ENCODE measurements at regions not wholly inside any gene's neighbourhood (a gene's known extent, or its start where the extent isn't known, plus 50 kb on each side); places are given as distances from the start of the nearest gene placed in this dataset.

- TF ChIP-seq, protein P1, sequence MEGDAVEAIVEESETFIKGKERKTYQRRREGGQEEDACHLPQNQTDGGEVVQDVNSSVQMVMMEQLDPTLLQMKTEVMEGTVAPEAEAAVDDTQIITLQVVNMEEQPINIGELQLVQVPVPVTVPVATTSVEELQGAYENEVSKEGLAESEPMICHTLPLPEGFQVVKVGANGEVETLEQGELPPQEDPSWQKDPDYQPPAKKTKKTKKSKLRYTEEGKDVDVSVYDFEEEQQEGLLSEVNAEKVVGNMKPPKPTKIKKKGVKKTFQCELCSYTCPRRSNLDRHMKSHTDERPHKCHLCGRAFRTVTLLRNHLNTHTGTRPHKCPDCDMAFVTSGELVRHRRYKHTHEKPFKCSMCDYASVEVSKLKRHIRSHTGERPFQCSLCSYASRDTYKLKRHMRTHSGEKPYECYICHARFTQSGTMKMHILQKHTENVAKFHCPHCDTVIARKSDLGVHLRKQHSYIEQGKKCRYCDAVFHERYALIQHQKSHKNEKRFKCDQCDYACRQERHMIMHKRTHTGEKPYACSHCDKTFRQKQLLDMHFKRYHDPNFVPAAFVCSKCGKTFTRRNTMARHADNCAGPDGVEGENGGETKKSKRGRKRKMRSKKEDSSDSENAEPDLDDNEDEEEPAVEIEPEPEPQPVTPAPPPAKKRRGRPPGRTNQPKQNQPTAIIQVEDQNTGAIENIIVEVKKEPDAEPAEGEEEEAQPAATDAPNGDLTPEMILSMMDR (IDR thresholded peaks at IDR 0.05) = no peak
- H3K9me3 Mint-ChIP-seq = no peaks in the 10 kb centered on the region
- H3K27ac Mint-ChIP-seq = peak overlapping the region; percentile 9
- no peak for DNase-seq
- no peak overlapping the region for H3K4me3 Mint-ChIP-seq
- no peaks in the 10 kb centered on the region for H3K36me3 Mint-ChIP-seq (ENCODE audit: low read depth)
- no peaks in the 10 kb centered on the region for H3K27me3 Mint-ChIP-seq (ENCODE audit: low read depth, poor library complexity)
- peaks cover 26% of the 10 kb centered on the region for H3K4me1 Mint-ChIP-seq
Observed at GRCh38 chr10:63799521-63800300, 278.5 kb downstream of the REEP3 start.

DNA sequence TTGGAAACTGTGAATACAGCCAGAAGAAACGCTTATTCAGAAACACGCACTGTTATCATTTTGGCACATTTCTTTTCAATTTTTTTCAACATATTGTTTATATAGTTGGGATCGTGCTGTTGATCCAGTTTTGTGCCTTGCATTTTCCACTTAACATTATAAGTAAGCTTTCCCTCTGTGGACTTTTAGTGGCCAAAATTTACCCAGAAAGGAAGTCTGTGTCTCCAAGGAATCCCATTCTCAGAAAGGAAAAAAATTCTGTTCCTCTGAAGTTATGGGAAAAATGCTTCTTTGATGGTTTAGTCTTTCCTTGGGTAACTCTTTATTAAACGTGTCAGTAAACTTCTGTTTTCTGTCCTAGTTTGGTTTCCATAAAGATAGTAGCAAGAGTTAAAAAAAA, 280.0 kb downstream of the REEP3 start:
- no peak for DNase-seq
- H3K27me3 Mint-ChIP-seq (ENCODE audit: low read depth, poor library complexity) = no peaks in the 10 kb centered on the region
- peaks cover 26% of the 10 kb centered on the region for H3K4me1 Mint-ChIP-seq
- H3K9me3 Mint-ChIP-seq = peaks cover 4% of the 10 kb centered on the region
- TF ChIP-seq, protein P1 (IDR thresholded peaks at IDR 0.05) = no peak
- no peak overlapping the region for H3K27ac Mint-ChIP-seq
- no peak overlapping the region for H3K4me3 Mint-ChIP-seq
- H3K36me3 Mint-ChIP-seq (ENCODE audit: low read depth) = no peaks in the 10 kb centered on the region

GRCh38 chr10:63806330-63806729, 285.1 kb downstream of the REEP3 start:
- Mint-ChIP-seq H3K27me3 (ENCODE audit: low read depth, poor library complexity) (no peaks in the 10 kb centered on the region), H3K27ac (no peak overlapping the region), H3K4me3 (no peak overlapping the region)

GRCh38 chr10:63812501-63812900, 291.3 kb downstream of the REEP3 start:
- peaks cover 69% of the 10 kb centered on the region for H3K9me3 Mint-ChIP-seq
- peak overlapping the region; percentile 16 for H3K27ac Mint-ChIP-seq
- H3K4me3 Mint-ChIP-seq = no peak overlapping the region
- peaks cover 22% of the 10 kb centered on the region for H3K36me3 Mint-ChIP-seq (ENCODE audit: low read depth)
- TF ChIP-seq, protein P1 (IDR thresholded peaks at IDR 0.05) = no peak
- DNase-seq = no peak
- H3K4me1 Mint-ChIP-seq = no peaks in the 10 kb centered on the region
- H3K27me3 Mint-ChIP-seq (ENCODE audit: low read depth, poor library complexity) = peaks cover 4% of the 10 kb centered on the region

More at GRCh38 chr10:63806330-63806729, 285.1 kb downstream of the REEP3 start:
- Mint-ChIP-seq H3K9me3 (peaks cover 50% of the 10 kb centered on the region), H3K4me1 (no peaks in the 10 kb centered on the region), H3K36me3 (ENCODE audit: low read depth) (peaks cover 5% of the 10 kb centered on the region)
- no peak for DNase-seq
- TF ChIP-seq, protein P1 (IDR thresholded peaks at IDR 0.05) = no peak

DNA sequence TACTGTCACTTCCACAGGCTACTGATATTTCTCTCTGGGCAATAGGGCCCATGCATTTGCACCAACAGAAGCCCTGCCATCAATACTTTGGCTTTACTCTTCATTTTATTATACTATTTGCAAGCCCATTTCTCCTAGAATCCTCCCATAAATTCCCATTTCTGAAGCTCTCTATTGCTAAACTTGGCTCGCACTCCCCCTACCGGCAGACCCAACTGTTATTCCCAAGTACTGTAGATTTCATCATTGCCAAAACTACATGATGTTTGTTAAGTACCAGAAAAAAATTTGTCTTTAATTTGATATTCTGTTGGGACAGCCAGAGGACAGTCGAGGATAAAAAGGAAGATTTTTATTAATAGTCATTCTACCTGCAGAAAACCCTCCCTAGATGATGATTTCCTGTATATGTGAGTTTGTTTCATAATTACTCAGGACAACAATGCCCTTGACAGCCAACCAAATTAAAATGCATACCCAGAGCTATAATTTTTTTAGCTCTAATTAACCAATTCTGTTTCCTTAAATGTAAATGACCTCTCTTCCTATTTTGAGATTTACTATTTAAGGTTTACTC, 298.6 kb downstream of the REEP3 start:
- TF ChIP-seq, protein P1 (IDR thresholded peaks at IDR 0.05) = peak; percentile 89
- no peaks in the 10 kb centered on the region for H3K27me3 Mint-ChIP-seq (ENCODE audit: low read depth, poor library complexity)
- DNase-seq = peak; percentile 79
- H3K4me1 Mint-ChIP-seq = no peaks in the 10 kb centered on the region
- no peak overlapping the region for H3K27ac Mint-ChIP-seq
- H3K9me3 Mint-ChIP-seq = peaks cover 24% of the 10 kb centered on the region
- no peaks in the 10 kb centered on the region for H3K36me3 Mint-ChIP-seq (ENCODE audit: low read depth)
- H3K4me3 Mint-ChIP-seq = no peak overlapping the region
